ENCODE measurements at regions not wholly inside any gene's neighbourhood (a gene's known extent, or its start where the extent isn't known, plus 50 kb on each side); places are given as distances from the start of the nearest gene placed in this dataset.

DNA sequence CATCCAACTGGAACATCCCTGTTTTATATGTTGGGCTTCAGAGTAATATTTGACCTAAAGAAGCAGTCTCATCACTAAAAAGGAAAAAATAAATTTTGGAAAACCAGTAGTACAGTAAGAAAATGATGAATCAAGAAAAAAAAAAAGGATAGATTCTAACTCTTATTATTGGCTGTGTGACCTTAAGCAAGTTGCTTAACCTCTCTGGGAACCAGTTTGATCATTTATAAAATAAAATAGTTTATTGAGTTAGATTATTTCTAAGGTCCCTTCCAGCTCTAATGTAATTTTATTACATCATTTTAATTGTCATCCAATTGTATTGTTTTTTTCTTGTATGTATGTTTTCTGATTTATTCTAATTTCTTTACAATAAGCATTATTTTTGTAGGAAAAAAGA is 127.0 kb downstream of the PRELID2 start:
- no peak for DNase-seq

DNA sequence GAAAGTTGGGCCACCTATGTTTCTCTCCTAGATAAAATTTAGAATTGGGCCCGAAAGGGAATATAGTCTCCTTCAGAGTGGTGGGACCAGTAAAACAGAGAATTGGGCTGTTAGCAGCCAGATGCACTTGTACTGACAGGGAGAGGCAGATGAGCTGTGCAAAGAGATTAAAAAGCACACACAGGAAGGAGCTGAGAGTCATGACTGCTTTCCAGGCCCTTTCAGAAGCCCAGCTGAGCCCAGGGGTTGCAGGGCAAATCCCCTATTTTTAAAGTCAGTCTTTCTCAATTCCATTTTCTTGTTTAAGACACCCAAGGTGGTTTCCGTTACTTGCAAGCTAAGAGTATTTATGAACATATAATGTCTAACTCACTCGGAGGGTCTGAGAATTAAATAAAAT is 130.4 kb downstream of the PRELID2 start:
- DNase-seq = no peak

DNA sequence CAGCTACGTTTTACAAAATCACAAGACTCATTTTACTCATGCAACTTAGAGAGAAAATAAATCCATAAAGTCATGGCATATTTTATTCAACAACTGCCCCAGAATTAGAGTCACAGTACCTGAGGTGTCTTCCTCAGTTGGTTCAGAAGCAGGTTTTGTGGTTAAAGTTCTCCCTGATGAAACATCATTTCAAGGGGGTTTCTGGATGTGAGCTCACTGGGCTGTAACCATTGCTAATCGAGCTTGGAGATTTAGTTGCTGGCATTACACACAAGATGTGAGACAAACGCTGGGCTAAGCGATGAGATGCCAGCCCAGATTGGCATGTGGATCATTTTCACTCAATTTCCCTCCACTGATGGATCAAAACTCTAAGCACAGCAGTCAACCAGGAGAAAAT is 131.3 kb downstream of the PRELID2 start:
- no peak for DNase-seq

DNA sequence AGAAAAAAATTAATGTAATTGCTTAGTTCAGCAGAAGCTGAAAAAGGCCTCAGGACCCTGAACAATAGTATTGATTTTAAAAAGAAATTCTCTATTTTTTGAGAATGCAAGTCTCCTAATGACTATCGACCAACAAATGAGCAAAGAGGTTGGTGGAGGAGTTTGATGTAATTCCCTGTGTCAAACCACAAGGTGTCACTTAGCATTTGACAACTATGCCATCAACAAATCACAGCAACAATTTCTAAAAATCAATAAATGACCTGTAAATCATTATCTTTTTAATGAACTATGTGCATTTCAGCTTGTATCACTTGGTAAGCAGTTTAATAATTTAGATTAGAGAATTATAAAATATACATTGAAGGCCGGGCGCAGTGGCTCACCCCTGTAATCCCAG is 133.7 kb downstream of the PRELID2 start:
- DNase-seq = no peak

DNA sequence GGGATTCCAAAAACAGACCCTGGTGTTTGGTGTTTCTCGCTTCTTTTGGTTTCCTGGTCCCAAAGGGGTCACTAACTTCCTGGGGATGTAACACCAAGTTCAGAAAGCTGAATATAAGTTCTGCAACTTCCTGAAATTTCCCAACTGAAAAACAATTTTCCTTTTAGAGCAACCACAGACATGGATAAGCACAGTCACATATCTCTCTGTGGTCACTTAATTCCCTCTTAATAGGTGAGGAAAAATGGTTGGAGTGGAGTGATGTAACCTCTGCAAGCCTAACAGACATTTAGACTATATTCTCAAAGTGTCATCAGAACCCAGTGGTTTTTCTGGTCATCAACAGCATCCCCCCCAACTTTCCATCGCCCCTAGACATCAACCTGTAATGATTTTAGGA is 135.3 kb downstream of the PRELID2 start:
- peak; percentile 33 for DNase-seq

DNA sequence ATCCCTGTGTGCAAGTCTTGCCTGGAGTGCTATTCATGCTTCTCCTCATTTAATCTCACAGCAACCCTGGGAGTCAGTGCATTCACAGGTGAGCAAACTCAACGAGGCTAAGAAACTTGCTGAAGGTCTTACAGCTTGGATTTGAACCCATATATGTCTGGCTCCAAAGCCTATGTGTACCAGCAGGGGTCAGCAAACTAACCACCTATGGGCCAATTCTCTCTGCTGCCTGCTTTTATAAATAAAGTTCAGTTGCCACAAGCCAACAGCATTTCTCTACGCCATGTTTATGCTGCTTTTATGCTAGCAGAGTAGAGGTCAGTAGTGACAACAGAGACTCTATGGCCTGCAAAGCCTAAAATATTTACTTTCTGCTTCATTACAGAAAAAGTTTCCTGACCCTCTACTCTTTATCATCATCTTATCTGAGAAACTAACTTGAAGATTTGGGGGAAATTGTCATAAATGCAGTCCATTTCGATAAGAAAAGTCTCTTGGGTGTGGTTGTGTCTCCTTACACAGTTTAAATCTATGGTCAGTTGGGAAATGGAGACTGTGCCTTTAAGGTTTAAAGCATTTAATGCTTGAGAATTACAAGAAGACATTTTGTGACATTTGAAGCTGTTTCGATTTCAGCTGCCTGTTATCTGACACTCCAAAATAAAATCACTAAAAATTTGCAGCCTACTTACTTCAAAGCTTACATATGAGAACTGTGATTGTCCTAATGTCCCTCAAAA is 137.7 kb downstream of the PRELID2 start:
- peak; percentile 36 for DNase-seq

DNA sequence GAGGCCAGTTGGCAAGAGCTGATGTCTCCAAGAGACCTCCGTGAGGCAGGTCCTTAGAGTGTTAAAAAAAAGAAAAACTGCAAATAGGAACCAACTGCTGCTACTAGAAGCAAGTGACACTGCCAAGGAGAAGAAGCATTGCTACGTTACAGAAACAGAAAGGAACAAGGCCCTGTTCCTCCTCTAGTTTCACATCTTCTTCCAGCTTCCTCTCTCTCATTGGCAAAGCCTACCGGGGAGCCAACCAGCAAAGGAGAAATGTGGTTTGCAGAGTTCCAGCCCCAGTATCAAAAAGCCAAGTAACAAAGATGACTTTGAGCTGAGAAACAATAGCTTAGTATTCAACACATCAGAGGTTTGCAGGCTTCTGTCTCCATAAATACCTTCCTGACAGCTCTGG is 145.9 kb downstream of the PRELID2 start:
- DNase-seq = no peak

DNA sequence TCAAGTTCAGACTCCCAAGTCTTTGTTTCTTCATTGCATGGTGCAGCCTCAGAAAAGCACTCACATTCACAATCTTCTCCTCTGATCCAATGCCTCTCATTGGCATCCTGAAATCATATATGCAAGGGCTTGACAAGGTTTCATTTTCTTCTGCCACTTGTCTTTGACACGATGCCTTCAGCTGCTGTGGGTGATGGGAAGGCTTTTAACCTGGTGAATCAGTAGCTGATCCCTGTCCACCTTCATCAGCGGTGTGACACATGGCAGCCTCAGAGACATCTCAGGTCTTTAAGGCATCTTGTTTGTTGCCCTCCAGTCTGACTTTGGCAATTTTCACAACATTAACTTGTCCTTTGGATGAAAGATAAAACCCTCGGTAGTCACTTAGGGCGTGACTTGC is 147.2 kb downstream of the PRELID2 start:
- no peak for DNase-seq

DNA sequence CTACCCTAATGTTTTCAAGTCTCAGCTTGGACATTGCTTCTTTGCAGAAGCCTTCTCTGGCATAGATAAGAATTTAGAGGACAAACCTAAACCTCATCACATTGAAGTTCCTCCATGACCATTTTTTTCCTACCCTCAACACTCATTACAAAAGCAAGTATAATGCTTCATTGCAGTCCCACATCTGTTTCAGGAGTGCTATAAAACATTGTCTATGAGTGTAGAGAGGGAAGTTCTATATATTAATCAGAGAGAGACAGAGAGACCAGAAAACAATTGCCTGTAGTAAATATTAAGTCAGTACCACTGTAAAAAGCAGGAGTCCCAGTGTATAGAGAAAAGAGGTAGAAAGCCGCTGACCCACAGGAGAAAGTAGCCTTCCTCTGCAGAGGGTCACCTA is 149.7 kb downstream of the PRELID2 start:
- DNase-seq = no peak

DNA sequence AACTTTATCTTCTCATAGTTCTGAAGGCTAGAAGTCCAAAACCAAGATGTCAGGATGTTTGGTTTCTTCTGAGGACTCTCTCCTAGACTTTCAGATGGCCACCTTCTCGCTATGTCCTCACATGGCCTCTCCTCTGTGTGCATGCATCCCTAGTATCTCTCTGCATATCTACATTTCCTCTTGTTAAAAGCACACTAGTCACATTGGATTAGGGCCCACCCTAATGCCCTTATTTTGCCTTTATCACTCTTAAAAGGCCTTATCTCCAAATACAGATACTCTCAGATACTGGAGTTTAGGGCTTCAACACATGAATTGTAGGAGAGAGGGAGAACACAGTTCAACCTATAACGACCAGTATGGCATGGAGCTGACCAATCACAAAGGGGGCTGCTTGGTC is 151.7 kb downstream of the PRELID2 start:
- no peak for DNase-seq

DNA sequence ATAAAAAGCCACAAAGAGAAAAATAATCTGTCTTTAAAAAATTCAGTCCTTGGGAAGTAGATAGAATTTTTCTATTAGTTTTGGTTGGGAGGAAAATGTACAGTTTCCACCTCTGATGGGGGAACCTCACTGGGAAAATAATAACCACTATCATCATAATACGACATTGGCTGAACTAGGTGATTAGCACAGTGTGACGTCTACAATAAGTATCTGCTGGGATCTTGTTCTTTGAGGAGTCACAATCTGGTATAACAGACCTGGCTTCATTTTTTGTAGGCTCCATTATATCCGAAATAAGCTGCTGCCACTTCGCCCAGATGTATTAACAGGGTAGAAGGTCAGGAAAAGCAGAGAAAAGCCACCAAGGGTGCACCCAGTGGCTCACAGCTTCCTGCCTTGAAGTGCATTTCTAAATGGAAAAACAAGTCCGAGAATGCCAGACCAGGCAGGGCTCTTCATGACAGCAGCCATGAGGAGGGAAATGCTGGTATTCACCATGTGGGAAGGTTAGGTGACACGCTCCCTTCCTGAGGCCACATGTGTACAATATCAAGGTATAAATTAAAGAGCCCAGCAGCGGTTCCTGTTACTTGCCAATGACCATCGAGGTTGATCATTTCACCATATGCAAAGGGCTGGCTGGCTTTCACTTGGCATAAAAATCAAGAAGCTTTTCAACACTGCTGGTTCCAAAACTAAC is 152.8 kb downstream of the PRELID2 start:
- DNase-seq = no peak

DNA sequence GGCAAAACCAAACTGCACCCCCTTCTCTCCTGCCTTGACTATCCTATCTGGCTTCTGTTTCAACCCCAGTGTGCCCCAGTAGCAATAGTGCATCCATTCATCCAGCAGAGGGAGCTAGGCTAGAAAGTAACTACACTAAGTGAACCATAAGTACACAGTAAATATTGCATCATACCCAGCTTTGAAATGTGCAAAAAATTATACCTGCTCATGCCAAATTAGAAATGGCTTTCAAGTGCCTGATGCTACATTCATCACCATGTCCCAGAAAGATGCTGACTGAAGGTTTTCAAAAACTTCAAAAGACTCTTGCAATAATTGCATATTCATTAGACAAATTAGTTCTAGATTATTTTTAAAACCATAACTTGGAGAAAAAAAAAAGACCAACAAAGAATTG is 153.5 kb downstream of the PRELID2 start:
- DNase-seq = peak; percentile 76

DNA sequence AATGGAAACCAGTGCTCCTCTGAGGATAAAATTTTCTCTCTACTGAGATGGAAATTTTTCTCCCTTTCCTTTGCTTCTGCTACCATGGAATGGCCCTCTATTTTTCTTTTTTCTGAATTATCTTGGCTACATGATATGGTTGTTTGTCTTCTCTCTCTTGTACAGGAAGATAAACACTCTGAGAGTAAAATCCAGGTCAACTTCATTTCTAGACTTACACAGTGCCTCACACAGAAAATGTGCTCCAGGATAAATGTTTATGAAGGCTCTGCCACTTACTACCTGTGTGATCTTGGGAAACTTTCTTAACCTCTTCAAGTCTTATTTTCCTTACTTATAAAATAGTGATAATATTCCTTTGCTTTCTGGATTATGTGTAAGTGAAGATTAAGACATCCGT is 153.9 kb downstream of the PRELID2 start:
- DNase-seq = no peak

DNA sequence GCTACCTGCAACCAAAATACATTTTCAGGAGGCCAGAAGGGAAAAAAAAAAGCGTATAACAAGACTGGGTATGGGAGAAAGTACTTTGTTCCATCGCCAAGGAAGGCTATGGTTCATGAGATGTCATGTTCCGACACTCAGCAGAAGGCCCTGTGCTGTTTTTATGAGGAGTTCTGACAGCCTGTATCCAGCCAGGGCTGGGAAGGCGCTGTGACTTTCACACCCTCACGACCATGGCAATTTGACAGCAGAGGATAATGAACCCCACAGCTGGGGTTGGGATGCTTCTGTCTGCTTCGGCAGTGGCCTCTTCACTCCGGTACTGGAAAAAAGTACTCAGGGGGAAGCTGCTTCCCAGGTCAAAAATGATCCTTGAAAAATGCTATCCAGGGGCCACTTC is 154.4 kb downstream of the PRELID2 start:
- no peak for DNase-seq

DNA sequence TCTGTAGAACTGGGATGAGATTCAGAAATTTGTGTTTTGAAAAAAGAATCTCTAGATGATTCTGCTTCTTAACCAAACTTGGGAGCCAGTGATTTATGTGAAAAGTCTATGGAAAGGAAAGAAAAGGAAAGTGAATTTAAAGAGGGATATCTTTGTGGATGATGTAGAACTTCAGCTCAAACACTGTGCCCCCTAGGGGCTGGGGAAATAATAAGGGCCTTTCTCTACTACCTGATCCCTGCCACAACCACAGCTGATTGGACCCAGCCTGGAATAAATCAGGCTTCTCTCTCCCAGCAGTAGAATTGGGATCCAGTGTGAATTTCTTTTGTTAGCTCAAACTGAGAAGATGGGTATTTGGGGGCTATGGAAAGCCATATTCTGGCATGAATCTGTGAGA is 155.0 kb downstream of the PRELID2 start:
- no peak for DNase-seq

DNA sequence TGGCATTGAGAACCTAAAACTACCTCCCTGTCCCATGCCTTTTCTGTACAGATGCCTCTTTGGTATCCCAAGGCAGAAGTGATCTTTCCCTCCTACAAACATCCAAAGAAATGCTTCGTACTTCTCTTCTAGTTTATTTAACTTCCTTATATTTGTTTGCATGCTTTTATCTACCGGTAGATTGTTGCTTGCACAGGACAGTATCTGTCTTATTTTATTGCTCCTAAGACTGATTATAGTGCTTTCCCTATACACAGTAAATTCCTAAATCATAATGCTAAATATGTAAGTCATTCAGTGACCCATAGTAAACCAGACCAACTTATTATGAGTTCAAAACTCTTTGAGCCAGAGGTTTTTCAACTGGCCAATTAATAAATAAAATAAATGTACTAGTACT is 156.9 kb downstream of the PRELID2 start:
- no peak for DNase-seq

DNA sequence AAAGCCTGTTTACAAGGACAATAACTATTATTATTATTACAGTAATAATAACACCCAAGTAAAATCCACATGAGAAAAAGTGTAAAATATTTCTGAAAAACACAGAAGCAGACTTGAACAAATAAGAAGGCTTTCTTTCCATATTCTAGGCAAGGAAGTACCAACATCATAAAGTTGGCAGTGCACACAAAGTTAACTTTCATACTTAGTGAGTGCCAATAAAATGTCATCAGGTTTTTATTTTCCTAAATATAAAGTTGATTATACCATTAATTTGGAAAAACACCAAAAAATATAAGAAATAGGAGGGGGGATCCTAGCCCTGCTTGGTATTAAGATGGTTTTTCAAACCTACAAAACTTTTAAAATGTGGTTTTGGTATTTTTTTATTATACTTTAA is 161.4 kb downstream of the PRELID2 start:
- no peak for DNase-seq

DNA sequence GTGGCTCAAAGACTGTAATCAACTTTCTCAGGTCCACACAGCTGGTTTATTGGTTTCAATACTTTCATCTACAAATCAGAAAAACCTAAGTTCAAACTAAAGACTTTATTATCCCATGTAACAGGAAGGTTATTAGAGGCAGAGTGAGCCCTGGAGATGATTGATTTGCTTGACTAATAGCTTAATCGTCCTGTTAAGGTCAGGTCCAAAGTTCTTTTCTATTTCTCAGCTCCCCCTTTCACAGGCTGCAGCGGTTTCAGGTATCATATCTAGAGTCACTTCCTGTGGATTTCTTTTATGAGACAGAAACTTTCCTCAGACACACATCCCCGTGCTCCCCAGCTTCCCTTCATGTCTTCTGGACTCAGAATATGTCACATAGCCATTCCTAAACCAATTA is 166.4 kb downstream of the PRELID2 start:
- no peak for DNase-seq

DNA sequence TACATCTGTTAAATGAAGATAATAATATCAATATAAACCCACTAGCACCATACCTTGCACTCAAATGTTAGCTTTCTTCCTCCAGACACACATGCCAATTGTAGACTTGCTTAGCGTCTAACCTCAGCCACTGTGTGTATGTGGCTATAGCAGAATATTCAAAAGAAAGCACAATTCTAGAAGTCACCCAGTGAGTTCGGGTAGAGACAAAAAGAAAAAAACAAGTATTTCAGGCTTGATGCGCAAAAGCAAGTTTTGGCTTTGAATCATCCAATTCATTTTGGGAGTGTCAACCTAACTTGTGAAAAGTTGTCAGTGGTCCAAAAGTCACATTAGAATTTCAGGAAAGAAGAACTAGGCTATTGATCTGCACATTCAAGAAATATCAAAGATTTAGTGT is 167.4 kb downstream of the PRELID2 start:
- DNase-seq = no peak

DNA sequence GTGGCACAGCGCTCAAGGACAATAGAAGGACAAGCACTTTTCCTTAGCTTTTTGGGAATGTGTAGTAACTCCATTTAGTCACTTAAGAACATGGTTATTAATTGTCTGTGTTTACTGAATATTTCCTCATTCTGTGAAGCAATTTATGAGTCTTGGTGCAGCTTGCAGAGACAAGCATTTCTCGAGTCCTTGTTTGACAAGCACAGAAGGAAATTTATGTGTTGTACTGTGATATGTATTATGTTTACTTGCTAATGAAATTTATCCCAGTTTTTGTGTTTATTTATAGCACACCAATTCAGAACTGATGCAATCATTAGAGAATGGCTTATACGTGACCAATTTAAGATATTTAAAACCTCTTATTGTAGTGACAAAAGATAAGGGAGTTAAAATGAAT is 168.6 kb downstream of the PRELID2 start:
- DNase-seq = no peak

DNA sequence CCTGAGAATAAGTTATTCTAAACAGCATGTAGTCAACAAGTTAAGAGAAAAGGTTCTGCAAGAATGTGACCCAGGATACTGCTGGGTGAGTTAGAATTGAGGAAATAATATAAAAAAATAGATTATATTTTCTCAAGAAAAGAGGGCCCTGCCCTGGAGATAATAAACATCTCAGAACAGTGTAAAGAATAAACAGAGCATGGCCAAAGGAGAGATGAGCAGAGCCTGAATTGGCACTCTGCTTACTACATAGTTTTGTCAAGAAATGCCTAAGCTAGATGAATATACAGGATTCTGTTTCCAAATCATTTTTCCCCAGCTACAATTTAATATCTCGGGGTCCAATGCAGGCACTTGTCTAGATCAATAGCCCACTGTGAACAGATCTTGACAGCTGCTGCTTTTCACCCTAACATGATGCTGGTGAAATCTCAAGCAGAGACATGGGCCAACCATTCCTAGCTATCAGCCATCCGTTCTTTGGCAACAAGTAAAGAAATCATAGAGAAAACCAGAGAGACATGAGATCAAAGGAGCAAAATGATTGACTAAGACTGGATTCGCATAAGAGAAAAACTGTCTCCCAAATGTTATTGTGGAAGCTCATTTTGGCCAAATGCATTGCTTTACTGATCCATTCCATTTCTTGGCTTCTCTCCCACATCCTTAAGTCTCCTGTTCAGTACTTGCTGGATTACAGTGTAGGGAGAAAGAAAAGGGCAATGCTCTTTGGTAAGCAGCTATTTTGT is 173.2 kb downstream of the PRELID2 start:
- peak; percentile 45 for DNase-seq

DNA sequence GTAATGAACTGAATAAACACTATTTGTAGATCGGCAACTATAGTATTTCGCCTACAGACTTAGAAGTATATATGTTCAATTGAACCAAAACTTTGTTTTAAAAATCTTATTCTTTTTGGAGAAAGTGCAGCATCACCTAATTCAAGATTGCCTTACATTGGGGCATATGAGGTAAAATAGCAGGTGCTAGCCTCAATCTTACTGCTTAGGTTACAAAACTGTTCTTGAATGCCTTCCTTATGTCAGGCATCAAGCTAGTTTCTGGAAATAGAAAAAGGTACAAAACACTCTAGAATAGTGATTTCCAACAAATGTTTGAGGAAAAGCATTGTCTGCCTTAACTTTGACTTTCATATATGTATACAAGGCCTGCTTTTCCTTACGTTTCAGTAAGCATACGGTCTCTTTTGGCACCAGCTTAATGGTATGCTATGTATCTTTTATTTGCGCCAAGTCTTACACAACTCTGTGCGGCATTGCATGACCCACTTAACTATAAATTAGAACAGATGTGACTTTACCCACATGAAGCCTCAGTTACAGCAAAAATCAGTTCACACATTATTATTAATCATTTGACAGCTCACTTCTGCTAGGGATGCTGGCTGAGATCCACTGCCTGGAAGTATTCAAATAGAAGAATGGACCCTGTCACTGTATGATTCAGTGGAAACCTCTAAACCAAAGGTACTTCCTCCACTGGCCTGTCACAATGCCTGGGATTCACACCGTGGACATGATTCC is 174.1 kb downstream of the PRELID2 start:
- peak; percentile 92 for DNase-seq

DNA sequence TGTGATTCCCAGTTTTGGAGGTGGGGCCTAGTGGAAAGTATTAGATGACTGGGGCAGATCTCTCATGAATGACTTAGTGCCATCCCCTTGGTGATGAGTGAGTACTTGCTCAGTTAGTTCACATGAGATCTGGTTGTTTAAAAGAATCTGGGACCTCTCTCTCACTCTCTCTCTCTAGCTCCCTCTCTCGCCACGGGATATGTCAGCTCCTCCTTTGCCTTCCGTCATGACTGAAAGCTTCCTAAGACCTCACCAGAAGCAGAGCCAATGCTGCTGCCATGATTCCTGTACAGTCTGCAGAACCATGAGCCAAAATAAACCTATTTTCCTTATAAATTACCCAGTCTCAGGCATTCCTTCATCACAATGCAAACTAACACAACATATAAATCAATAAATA is 176.7 kb downstream of the PRELID2 start:
- DNase-seq = no peak
